ENCODE measurements at regions not wholly inside any gene's neighbourhood (a gene's known extent, or its start where the extent isn't known, plus 50 kb on each side); places are given as distances from the start of the nearest gene placed in this dataset.

DNA sequence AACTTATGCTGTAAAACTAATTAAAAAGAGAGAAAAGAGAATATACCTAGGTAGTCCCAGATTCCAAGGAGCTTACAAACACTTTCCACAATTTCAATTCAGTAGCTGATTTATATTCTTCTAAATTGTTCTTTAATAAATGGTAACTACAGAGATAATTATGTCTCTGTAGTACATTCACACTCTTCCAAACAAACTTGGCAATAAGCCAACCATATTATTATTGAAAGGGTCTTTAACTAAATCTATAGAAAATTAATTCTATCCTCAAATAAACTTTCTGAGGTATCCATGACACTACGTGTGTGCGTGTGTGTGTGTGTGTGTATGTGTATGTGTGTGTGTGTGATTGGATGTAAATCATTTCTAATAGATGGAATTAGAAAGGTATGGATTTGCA lies 217.4 kb upstream of the EYS start:
- Histone ChIP-seq H3K9ac (ENCODE audit: low read length) (no peak overlapping the region), H4K20me1 (ENCODE audit: insufficient read depth, low read length) (no peaks in the 10 kb centered on the region), H3K36me3 (replicated peaks; ENCODE audit: insufficient read depth, low read length) (no peaks in the 10 kb centered on the region), H3K4me2 (ENCODE audit: low read depth, low read length) (no peak overlapping the region), H3K79me2 (ENCODE audit: low read length) (no peaks in the 10 kb centered on the region), H3K4me3 (ENCODE audit: low read length) (no peak overlapping the region), H3K9me2 (replicated peaks; ENCODE audit: insufficient read depth, low read length) (no peaks in the 10 kb centered on the region), H3K4me1 (ENCODE audit: low read length) (no peaks in the 10 kb centered on the region), H2AFZ (ENCODE audit: low read length) (no peak overlapping the region), H3K27me3 (replicated peaks; ENCODE audit: insufficient read depth, low read length) (no peaks in the 10 kb centered on the region), H3K27ac (ENCODE audit: low read length) (no peak overlapping the region), H3K9me3 (replicated peaks; ENCODE audit: insufficient read depth, low read length) (no peaks in the 10 kb centered on the region), H3F3A (ENCODE audit: insufficient read depth, low read length) (no peaks in the 10 kb centered on the region)
- TF ChIP-seq EZH2phosphoT487 (IDR thresholded peaks at IDR 0.05; ENCODE audit: low read length) (no peak), EZH2 (optimal IDR thresholded peaks at IDR 0.05; ENCODE audit: low read depth, low read length) (no peak)
- TF ChIP-seq, protein P1, sequence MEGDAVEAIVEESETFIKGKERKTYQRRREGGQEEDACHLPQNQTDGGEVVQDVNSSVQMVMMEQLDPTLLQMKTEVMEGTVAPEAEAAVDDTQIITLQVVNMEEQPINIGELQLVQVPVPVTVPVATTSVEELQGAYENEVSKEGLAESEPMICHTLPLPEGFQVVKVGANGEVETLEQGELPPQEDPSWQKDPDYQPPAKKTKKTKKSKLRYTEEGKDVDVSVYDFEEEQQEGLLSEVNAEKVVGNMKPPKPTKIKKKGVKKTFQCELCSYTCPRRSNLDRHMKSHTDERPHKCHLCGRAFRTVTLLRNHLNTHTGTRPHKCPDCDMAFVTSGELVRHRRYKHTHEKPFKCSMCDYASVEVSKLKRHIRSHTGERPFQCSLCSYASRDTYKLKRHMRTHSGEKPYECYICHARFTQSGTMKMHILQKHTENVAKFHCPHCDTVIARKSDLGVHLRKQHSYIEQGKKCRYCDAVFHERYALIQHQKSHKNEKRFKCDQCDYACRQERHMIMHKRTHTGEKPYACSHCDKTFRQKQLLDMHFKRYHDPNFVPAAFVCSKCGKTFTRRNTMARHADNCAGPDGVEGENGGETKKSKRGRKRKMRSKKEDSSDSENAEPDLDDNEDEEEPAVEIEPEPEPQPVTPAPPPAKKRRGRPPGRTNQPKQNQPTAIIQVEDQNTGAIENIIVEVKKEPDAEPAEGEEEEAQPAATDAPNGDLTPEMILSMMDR (IDR thresholded peaks at IDR 0.05; ENCODE audit: low read length) = no peak
- no peak for DNase-seq

DNA sequence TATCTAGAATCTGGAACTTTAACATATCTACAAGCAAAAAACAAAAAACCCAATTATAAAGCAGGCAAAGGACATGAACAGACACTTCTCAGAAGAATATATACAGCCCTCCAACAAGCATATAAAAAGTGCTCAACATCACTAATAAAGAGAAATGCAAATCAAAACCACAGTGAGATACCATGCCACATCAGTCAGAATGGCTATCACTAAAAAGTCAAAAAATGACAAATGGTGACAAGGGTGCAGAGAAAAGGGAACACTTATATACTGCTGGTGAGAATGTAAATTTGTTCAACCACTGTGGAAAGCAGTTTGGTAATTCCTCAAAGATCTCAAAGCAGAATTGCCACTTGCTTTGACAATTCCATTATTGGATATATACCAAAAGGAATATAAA lies 215.0 kb upstream of the EYS start:
- TF ChIP-seq EZH2 (optimal IDR thresholded peaks at IDR 0.05; ENCODE audit: low read depth, low read length) = no peak
- TF ChIP-seq, protein P1 (IDR thresholded peaks at IDR 0.05; ENCODE audit: low read length) = no peak
- TF ChIP-seq EZH2phosphoT487 (IDR thresholded peaks at IDR 0.05; ENCODE audit: low read length) = no peak
- Histone ChIP-seq H3K27me3 (replicated peaks; ENCODE audit: insufficient read depth, low read length) (no peaks in the 10 kb centered on the region), H3K9me2 (replicated peaks; ENCODE audit: insufficient read depth, low read length) (no peaks in the 10 kb centered on the region), H3K4me3 (ENCODE audit: low read length) (no peak overlapping the region), H3K36me3 (replicated peaks; ENCODE audit: insufficient read depth, low read length) (no peaks in the 10 kb centered on the region), H3K79me2 (ENCODE audit: low read length) (no peaks in the 10 kb centered on the region), H3K4me2 (ENCODE audit: low read depth, low read length) (no peak overlapping the region), H3K9me3 (replicated peaks; ENCODE audit: insufficient read depth, low read length) (no peaks in the 10 kb centered on the region), H3K4me1 (ENCODE audit: low read length) (no peaks in the 10 kb centered on the region), H3F3A (ENCODE audit: insufficient read depth, low read length) (no peaks in the 10 kb centered on the region), H3K27ac (ENCODE audit: low read length) (no peak overlapping the region), H3K9ac (ENCODE audit: low read length) (no peak overlapping the region), H4K20me1 (ENCODE audit: insufficient read depth, low read length) (no peaks in the 10 kb centered on the region), H2AFZ (ENCODE audit: low read length) (no peak overlapping the region)
- no peak for DNase-seq

DNA sequence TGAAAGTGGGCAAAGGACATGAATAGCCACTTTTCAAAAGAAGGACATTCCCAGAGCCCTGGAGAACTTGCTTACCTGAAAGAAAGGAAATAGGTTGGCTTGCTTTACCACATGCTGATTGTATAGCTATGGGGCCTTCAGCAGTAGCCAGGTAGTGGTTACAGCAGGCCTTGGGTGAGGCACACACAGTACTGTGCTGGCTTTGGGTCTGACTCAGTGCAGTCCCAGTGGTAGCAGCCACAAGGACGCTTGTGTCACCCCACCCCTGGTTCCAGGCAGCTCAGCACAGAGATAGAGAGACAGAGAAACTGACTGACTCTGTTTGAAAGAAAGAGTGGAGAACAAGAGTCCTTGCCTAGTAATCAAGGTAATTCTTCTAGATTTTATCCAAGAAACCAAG lies 201.0 kb upstream of the EYS start:
- DNase-seq = no peak
- H3K9me3 ChIP-seq (replicated peaks; ENCODE audit: insufficient read depth, low read length) = no peaks in the 10 kb centered on the region
- H3K4me3 ChIP-seq (ENCODE audit: low read length) = no peak overlapping the region
- no peak overlapping the region for H3K9ac ChIP-seq (ENCODE audit: low read length)
- H3K36me3 ChIP-seq (replicated peaks; ENCODE audit: insufficient read depth, low read length) = no peaks in the 10 kb centered on the region
- no peaks in the 10 kb centered on the region for H3F3A ChIP-seq (ENCODE audit: insufficient read depth, low read length)
- no peak for TF ChIP-seq EZH2phosphoT487 (IDR thresholded peaks at IDR 0.05; ENCODE audit: low read length)
- TF ChIP-seq, protein P1 (IDR thresholded peaks at IDR 0.05; ENCODE audit: low read length) = no peak
- no peak for TF ChIP-seq EZH2 (optimal IDR thresholded peaks at IDR 0.05; ENCODE audit: low read depth, low read length)
- no peak overlapping the region for H2AFZ ChIP-seq (ENCODE audit: low read length)
- H4K20me1 ChIP-seq (ENCODE audit: insufficient read depth, low read length) = no peaks in the 10 kb centered on the region
- no peaks in the 10 kb centered on the region for H3K9me2 ChIP-seq (replicated peaks; ENCODE audit: insufficient read depth, low read length)
- H3K4me2 ChIP-seq (ENCODE audit: low read depth, low read length) = no peak overlapping the region
- no peaks in the 10 kb centered on the region for H3K79me2 ChIP-seq (ENCODE audit: low read length)
- H3K4me1 ChIP-seq (ENCODE audit: low read length) = no peaks in the 10 kb centered on the region
- H3K27ac ChIP-seq (ENCODE audit: low read length) = no peak overlapping the region
- no peaks in the 10 kb centered on the region for H3K27me3 ChIP-seq (replicated peaks; ENCODE audit: insufficient read depth, low read length)
